ENCODE measurements at regions not wholly inside any gene's neighbourhood (a gene's known extent, or its start where the extent isn't known, plus 50 kb on each side); places are given as distances from the start of the nearest gene placed in this dataset.

DNA sequence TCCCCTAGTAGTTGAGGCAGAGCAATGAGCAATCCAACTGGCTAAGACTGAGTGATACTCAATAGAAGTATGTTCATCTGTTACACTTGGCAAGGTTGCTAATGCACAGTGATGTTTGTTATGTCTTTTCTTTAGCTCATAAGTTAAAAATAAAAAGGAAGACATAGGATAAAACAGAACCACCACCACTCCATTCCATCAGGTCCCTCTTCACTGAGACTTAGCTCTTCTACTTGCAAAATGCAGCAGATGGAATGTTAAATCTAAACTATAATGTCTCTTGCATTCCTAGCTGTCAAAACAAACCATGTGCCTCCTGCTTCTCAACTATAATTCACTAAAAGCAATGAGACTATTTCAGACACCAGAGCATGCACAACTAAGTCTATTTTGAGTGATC is 265.6 kb upstream of the UBE2E2 start:
- H3K9me3 ChIP-seq (ENCODE audit: low read length): no peaks in the 10 kb centered on the region
- H3K4me2 ChIP-seq (ENCODE audit: low read length): no peak overlapping the region
- no peaks in the 10 kb centered on the region for H3K4me1 ChIP-seq (ENCODE audit: insufficient read depth, low read length)
- no peak overlapping the region for H3K4me3 ChIP-seq (ENCODE audit: low read length)
- ATAC-seq (no peak), DNase-seq (no peak)
- POLR2A ChIA-PET (ENCODE audit: unreplicated experiment): interaction anchor here (0.5 kb wide), 1 partner anchor 652 kb away, joined by 11 read pairs; no protein-coding TSS in a partner anchor
- no TSS peak for BruUV-seq (replicated peaks)
- no peak overlapping the region for H3K27ac ChIP-seq (ENCODE audit: low read length)
- intact Hi-C loops (cut with micrococcal nuclease): no loop called here
- H4K20me1 ChIP-seq (ENCODE audit: low read length): no peaks in the 10 kb centered on the region
- H3K9me2 ChIP-seq (replicated peaks; ENCODE audit: low read length): 0 out of 2 replicates have a peak, but pooled peaks cover 4% of the 10 kb centered on the region
- H3K79me2 ChIP-seq (ENCODE audit: low read length): no peaks in the 10 kb centered on the region
- H3K9ac ChIP-seq (ENCODE audit: low read length): no peak overlapping the region
- H3K27me3 ChIP-seq (ENCODE audit: low read length): 0 out of 2 replicates have a peak, but pooled peaks cover 2% of the 10 kb centered on the region
- no peaks in the 10 kb centered on the region for H3K36me3 ChIP-seq (ENCODE audit: low read depth, low read length)
- no peak for TF ChIP-seq EZH2phosphoT487 (IDR thresholded peaks at IDR 0.05; ENCODE audit: borderline replicate concordance, low read length)
- TF ChIP-seq, protein P1, sequence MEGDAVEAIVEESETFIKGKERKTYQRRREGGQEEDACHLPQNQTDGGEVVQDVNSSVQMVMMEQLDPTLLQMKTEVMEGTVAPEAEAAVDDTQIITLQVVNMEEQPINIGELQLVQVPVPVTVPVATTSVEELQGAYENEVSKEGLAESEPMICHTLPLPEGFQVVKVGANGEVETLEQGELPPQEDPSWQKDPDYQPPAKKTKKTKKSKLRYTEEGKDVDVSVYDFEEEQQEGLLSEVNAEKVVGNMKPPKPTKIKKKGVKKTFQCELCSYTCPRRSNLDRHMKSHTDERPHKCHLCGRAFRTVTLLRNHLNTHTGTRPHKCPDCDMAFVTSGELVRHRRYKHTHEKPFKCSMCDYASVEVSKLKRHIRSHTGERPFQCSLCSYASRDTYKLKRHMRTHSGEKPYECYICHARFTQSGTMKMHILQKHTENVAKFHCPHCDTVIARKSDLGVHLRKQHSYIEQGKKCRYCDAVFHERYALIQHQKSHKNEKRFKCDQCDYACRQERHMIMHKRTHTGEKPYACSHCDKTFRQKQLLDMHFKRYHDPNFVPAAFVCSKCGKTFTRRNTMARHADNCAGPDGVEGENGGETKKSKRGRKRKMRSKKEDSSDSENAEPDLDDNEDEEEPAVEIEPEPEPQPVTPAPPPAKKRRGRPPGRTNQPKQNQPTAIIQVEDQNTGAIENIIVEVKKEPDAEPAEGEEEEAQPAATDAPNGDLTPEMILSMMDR (conservative IDR thresholded peaks at IDR 0.05; ENCODE audit: low read depth, low read length): no peak
- TF ChIP-seq EZH2 (IDR thresholded peaks at IDR 0.05; ENCODE audit: low read length, unreplicated experiment): no peak
- CTCF ChIA-PET: no interaction called here
- H3F3A ChIP-seq (ENCODE audit: low read length, unreplicated experiment): no peaks in the 10 kb centered on the region
- H2AFZ ChIP-seq (ENCODE audit: low read length): no peak overlapping the region

DNA sequence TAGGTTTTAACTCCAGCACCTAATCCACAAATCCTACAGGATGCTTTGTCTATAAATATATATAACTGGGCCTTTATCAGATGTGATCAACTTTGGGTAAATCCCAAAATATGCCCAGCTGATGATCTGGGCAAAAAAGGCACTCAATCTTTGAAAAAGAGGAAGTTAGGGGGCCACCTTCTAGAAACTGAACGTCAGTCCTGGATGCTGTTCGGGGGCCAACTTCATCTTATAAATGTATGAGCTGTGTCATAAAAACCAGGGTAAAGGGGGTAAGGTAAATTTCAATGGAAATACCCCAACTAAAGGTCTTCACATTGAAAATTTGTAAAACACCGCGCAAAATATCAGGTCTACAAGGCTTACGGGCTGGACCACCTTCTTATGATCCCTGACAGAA is 264.4 kb upstream of the UBE2E2 start:
- BruUV-seq (replicated peaks): no TSS peak
- Histone ChIP-seq H2AFZ (ENCODE audit: low read length) (no peak overlapping the region), H3K9me3 (ENCODE audit: low read length) (no peaks in the 10 kb centered on the region), H3K4me1 (ENCODE audit: insufficient read depth, low read length) (no peaks in the 10 kb centered on the region), H4K20me1 (ENCODE audit: low read length) (no peaks in the 10 kb centered on the region), H3F3A (ENCODE audit: low read length, unreplicated experiment) (no peaks in the 10 kb centered on the region), H3K79me2 (ENCODE audit: low read length) (no peaks in the 10 kb centered on the region), H3K9ac (ENCODE audit: low read length) (no peak overlapping the region), H3K27ac (ENCODE audit: low read length) (no peak overlapping the region), H3K36me3 (ENCODE audit: low read depth, low read length) (no peaks in the 10 kb centered on the region), H3K27me3 (ENCODE audit: low read length) (0 out of 2 replicates have a peak, but pooled peaks cover 2% of the 10 kb centered on the region), H3K4me2 (ENCODE audit: low read length) (no peak overlapping the region), H3K4me3 (ENCODE audit: low read length) (no peak overlapping the region), H3K9me2 (replicated peaks; ENCODE audit: low read length) (0 out of 2 replicates have a peak, but pooled peaks cover 4% of the 10 kb centered on the region)
- ATAC-seq (no peak), DNase-seq (no peak)
- TF ChIP-seq EZH2 (IDR thresholded peaks at IDR 0.05; ENCODE audit: low read length, unreplicated experiment): no peak
- TF ChIP-seq EZH2phosphoT487 (IDR thresholded peaks at IDR 0.05; ENCODE audit: borderline replicate concordance, low read length): no peak
- TF ChIP-seq, protein P1 (conservative IDR thresholded peaks at IDR 0.05; ENCODE audit: low read depth, low read length): no peak
- ChIA-PET CTCF (no interaction called here), POLR2A (ENCODE audit: unreplicated experiment) (no interaction called here)
- intact Hi-C loops (cut with micrococcal nuclease): no loop called here

DNA sequence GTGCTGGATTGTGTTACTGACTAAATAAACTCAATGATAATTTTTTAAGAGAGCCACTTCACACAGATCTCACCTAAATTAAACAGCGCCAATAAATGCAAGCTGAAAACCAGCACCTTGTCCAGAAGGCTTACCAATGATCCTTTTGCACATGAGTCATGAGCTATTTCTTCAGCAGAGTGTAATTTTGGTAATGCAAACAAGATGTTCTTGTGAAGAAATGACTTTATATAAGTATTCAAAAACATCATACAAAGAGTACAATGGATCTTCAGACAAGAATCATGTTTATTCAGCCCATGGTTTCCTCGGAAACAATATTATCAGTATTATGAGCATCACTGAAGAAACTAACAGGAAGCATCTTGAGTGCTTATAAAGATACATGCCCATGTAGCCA is 263.8 kb upstream of the UBE2E2 start:
- Histone ChIP-seq H2AFZ (ENCODE audit: low read length) (no peak overlapping the region), H3K27me3 (ENCODE audit: low read length) (0 out of 2 replicates have a peak, but pooled peaks cover 2% of the 10 kb centered on the region), H3K27ac (ENCODE audit: low read length) (no peak overlapping the region), H3K9me2 (replicated peaks; ENCODE audit: low read length) (0 out of 2 replicates have a peak, but pooled peaks cover 4% of the 10 kb centered on the region), H3K79me2 (ENCODE audit: low read length) (no peaks in the 10 kb centered on the region), H3F3A (ENCODE audit: low read length, unreplicated experiment) (no peaks in the 10 kb centered on the region), H3K4me1 (ENCODE audit: insufficient read depth, low read length) (no peaks in the 10 kb centered on the region), H3K9ac (ENCODE audit: low read length) (no peak overlapping the region), H3K9me3 (ENCODE audit: low read length) (no peaks in the 10 kb centered on the region), H4K20me1 (ENCODE audit: low read length) (no peaks in the 10 kb centered on the region), H3K36me3 (ENCODE audit: low read depth, low read length) (no peaks in the 10 kb centered on the region), H3K4me2 (ENCODE audit: low read length) (no peak overlapping the region), H3K4me3 (ENCODE audit: low read length) (no peak overlapping the region)
- DNase-seq (no peak), ATAC-seq (peak; percentile 60)
- CTCF ChIA-PET: no interaction called here
- POLR2A ChIA-PET (ENCODE audit: unreplicated experiment): no interaction called here
- TF ChIP-seq EZH2 (IDR thresholded peaks at IDR 0.05; ENCODE audit: low read length, unreplicated experiment): no peak
- TF ChIP-seq, protein P1 (conservative IDR thresholded peaks at IDR 0.05; ENCODE audit: low read depth, low read length): no peak
- no peak for TF ChIP-seq EZH2phosphoT487 (IDR thresholded peaks at IDR 0.05; ENCODE audit: borderline replicate concordance, low read length)
- intact Hi-C loops (cut with micrococcal nuclease): no loop called here
- BruUV-seq (replicated peaks): no TSS peak
